ENCODE measurements at regions not wholly inside any gene's neighbourhood (a gene's known extent, or its start where the extent isn't known, plus 50 kb on each side); places are given as distances from the start of the nearest gene placed in this dataset.
A peak's percentile ranks its signal among the peaks of the same experiment; 100 is the strongest.

- no peak for DNase-seq (ENCODE audit: low read depth in 2 of 2)
Observed at GRCh38 chr16:86040496-86040895, 141.5 kb downstream of the IRF8 start.

DNA sequence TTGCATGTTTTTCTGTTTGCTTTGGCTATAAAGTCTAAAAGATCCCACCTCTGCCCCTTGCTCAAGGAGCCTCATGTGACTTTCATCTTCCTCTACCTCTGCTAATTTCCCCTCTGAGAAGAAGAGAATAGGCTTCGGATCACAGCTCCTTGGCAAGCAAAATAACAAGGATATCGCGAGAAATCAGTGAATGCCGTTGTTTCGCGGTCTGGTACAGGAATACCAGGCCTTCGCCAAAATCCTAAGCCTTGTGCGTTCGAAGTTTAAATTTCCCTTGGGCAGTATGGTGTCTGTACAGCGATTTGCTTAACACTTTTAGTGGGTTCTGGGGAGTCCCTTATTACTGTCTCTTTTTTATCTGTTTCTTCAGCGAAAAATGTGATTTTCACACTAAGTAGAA lies 142.3 kb downstream of the IRF8 start:
- DNase-seq (ENCODE audit: low read depth in 2 of 2) = no peak

DNA sequence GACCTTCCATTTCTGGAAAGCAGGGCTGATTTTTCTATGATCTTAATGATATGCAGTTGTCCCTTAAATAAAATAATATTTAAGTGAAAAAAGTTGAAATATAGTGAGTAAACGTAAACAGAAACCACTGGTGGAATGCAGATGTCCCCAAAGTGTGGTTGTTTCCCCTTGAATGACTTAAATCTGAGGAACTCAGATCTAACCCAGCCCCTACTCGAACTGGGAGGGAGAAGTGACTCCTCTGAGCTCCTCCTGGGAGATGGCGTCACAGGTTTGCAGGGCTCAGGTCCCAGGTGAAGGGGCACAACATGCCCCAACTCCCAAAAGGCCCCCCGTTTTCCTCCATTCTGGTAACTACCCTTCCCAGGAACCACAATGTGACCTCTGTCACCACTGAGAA lies 142.8 kb downstream of the IRF8 start:
- no peak for DNase-seq (ENCODE audit: low read depth in 2 of 2)

- no peak for DNase-seq (ENCODE audit: low read depth in 2 of 2)
Observed at GRCh38 chr16:86042393-86042792, 143.4 kb downstream of the IRF8 start.

DNA sequence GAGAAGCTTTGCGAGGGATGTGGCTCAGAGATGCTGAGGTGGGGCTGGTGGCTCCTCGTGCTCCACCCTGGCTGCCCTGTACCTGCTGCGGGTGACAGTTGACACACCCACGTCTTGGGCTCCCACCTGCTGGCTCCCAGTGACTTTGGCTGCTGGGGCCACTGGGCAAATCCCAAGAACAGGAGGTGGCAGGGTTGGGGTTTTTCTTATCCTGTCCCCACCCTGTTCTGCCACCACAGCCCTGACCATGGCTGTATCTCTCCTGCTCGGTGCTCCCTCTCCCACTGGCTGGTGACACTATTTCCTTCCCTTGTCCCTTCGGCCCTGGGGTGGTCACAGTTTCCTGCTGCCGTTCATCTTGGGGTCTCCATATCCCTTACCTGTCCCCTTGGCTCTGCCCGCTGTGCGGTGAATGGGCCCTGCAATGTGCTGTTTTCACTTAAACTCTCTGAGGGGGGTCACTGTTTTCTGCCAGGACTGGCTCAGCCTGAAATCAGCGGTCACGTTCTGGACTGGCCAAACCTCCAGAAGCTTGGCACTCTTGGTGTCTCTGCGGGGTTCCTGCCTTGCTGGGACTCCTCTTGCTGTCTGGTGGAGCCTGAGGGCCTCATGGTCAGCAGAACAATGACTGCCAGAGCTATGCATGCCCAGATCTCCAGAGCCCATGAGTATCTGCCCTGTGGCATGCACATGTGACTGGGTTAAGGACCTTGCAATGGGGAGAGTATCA lies 144.2 kb downstream of the IRF8 start:
- no peak for DNase-seq (ENCODE audit: low read depth in 2 of 2)

- peak in 1 of 2 donors; percentile 19 for DNase-seq (ENCODE audit: low read depth in 2 of 2)
Observed at GRCh38 chr16:86044241-86044671, 145.3 kb downstream of the IRF8 start.

- peak; percentile 23 to 28 for DNase-seq (ENCODE audit: low read depth in 2 of 2)
Observed at GRCh38 chr16:86044881-86045590, 146.1 kb downstream of the IRF8 start.

DNA sequence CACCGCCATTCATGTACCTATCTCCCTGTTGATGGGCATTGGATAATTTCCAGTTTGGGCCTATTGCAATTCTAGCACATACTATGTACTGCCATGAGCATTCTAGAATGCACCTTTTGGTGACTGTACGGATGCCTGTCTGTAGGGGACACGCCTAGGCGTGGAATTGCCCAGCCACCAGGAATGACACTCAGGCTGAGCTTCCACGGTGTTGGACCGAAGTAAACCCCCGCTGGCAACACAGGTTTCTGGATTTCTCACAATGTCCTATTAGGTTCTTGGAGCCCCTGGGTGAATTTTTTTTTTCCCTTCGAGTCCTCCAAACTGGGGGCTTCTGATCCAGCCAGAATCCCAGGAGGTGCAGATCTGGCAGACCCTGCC lies 146.6 kb downstream of the IRF8 start:
- DNase-seq (ENCODE audit: low read depth in 2 of 2) = no peak

- no peak for DNase-seq (ENCODE audit: low read depth in 2 of 2)
Observed at GRCh38 chr16:86046026-86046425, 147.1 kb downstream of the IRF8 start.

GRCh38 chr16:86046667-86047270 lies 147.8 kb downstream of the IRF8 start:
- no peak for DNase-seq (ENCODE audit: low read depth in 2 of 2)

GRCh38 chr16:86048221-86048620 lies 149.3 kb downstream of the IRF8 start:
- DNase-seq (ENCODE audit: low read depth in 2 of 2) = no peak

GRCh38 chr16:86048882-86049585 lies 150.1 kb downstream of the IRF8 start:
- DNase-seq (ENCODE audit: low read depth in 2 of 2) = no peak

GRCh38 chr16:86049641-86050040 lies 150.7 kb downstream of the IRF8 start:
- no peak for DNase-seq (ENCODE audit: low read depth in 2 of 2)

GRCh38 chr16:86050111-86050510 lies 151.1 kb downstream of the IRF8 start:
- DNase-seq (ENCODE audit: low read depth in 2 of 2) = no peak

DNA sequence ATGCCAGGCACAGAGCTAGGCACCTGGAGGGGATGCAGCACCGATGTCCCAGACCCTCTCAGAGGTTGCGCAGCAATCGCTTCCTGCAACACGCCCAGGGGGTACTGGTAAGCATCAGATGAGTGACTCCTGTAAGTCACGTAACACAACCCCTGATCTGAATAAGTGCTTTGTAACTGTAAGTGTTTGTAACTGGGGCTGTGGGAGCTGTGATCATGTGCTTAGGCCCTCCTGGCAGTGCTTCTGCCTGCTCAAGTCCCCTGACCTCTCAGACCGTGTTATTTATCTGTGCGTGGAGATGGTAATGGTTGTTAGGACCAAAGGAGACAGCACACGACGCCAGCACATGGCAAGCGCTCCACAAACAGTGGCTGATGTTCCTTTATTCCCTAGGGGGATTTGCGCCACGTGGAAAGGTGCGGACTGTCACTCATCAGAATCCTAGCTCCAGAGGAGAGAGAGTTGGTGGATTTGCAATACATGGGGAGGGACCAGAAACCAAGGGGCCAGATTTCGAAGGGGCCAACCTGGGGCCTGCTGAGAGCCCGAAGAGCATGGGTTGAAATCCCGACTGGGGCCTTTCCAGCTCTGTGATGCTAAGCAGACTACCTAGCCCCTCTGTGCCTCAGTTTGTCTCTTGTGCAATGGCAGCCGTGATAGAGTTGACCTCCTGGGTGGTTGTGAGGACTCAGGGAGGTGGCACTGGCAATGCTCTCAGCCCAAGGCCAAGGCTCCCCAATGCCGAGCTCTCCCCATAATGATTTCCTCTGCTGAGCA lies 151.8 kb downstream of the IRF8 start:
- DNase-seq (ENCODE audit: low read depth in 2 of 2) = no peak

- DNase-seq (ENCODE audit: low read depth in 2 of 2) = no peak
Observed at GRCh38 chr16:86051368-86052114, 152.6 kb downstream of the IRF8 start.

DNA sequence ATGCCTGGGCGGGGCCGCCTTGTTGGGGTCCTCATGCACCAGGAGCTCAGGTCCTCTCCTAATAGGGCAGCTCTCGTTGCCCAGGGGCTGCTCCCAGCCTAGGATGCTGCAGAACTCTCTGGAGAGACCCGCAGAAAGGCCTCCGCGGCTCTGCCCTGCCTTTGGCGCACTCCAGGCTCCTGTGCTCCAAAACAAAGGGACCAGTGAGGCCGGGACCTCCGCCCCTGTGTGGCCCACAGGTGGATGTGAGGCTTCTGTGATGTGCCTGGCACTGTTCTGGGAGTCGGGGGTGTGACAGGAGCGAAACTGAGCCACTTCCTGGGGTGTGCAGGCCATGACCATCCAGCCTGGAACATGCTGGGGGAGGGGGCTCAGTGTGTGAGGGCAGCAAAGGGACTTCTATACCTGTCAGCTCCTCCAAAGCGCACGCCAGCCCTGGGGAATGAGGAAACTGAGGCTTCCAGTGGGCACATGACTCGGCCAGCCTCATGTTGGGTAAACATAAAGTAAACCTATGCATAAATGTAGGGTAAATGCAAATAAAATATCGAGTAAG lies 153.2 kb downstream of the IRF8 start:
- DNase-seq (ENCODE audit: low read depth in 2 of 2) = no peak

DNA sequence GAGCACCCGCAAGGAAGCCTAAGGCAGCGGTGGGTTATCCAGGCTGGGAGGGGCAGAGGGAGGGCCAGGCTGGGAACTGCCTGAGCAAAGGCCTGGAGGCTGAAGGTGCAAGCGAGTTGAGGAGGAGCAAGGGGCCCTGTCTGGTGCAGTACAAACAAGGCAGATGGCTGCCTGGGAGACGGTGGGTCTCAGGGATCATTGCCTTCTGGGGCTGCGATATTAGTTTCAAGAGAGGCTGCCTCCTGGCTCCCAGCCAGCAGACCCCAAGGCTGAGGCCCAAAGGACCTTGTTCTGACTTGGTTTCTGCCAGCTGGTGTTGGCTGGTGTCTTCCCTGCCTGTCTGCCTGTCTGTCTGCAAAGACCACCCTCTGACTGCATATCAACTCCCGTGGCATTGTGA lies 154.0 kb downstream of the IRF8 start:
- DNase-seq (ENCODE audit: low read depth in 2 of 2) = no peak

- DNase-seq (ENCODE audit: low read depth in 2 of 2) = no peak
Observed at GRCh38 chr16:86059253-86060171, 160.6 kb downstream of the IRF8 start.

Measured in stimulated activated CD8-positive, alpha-beta memory T cell treated with anti-CD3 and anti-CD28 coated beads, Interleukin-15, amount 100 ng/mL, for 48 hours (primary cell).